Neural progenitor cell (in vitro differentiated cells): ENCODE measurements at regions not wholly inside any gene's neighbourhood (a gene's known extent, or its start where the extent isn't known, plus 50 kb on each side); places are given as distances from the start of the nearest gene placed in this dataset.

Source experiments
- CTCF ChIP-seq: fragments of 200-600 bp; sonication (generic); IDR thresholded peaks from 2 replicates; pipeline ENCODE4 v1.5.1; 2017; ENCODE audit warnings: antibody characterized with exemption, mild to moderate bottlenecking
- EZH2phosphoT487 ChIP-seq: fragments of 200-600 bp; sonication (generic); IDR thresholded peaks from 2 replicates; pipeline ENCODE4 v1.6.1; 2017; ENCODE audit warnings: antibody characterized with exemption

- no peak for TF ChIP-seq CTCF
- no peak for TF ChIP-seq EZH2phosphoT487
These were observed 85.0 kb upstream of the SEL1L start for GRCh38 chr14:81618695-81619094.
